Gastroesophageal sphincter (tissue), 4 donors: ENCODE measurements at regions not wholly inside any gene's neighbourhood (a gene's known extent, or its start where the extent isn't known, plus 50 kb on each side); places are given as distances from the start of the nearest gene placed in this dataset.
"Not testable (repeated sequence)": the region's sequence is repeated elsewhere in the genome, so short reads cannot be mapped to it uniquely, and the experiment has no call there.

Experiments used
- ATAC-seq: fragments of 150-250 bp; one replicate; pipeline ENCODE4 v1.9.1; 2016; ENCODE audit warnings: mild to moderate bottlenecking, moderate library complexity
- H3K27ac ChIP-seq, 4 donors: fragments of 200-600 bp; sonication (generic) in 3 of 4; 1 replicate in 3 of 4; 2 replicates in 1 of 4; pipeline ENCODE4 v1.5.1; 2016 to 2019
- H3K27me3 ChIP-seq: fragments of 200-600 bp; sonication (generic); one replicate; pipeline ENCODE4 v1.5.1; 2019
- H3K36me3 ChIP-seq, 2 donors: fragments of 200-600 bp; sonication (generic); one replicate each; pipeline ENCODE4 v1.5.1; 2019; ENCODE audit warnings: control low read depth in 1 of 2
- H3K4me1 ChIP-seq, 3 donors: fragments of 200-600 bp; sonication (generic); 1 replicate in 2 of 3; 2 replicates in 1 of 3; pipeline ENCODE4 v1.5.1; 2016 to 2019; ENCODE audit warnings: control low read depth in 2 of 3
- H3K4me3 ChIP-seq, 2 donors: fragments of 200-600 bp; sonication (generic); one replicate each; pipeline ENCODE4 v1.5.1; 2019; ENCODE audit warnings: mild to moderate bottlenecking in 1 of 2, moderate library complexity in 1 of 2
- H3K9me3 ChIP-seq, 3 donors: fragments of 200-600 bp; sonication (generic); one replicate each; pipeline ENCODE4 v1.5.1; 2017 to 2019; ENCODE audit warnings: control low read depth in 2 of 3
- EP300 ChIP-seq: sonication (generic); formaldehyde crosslinking; IDR thresholded peaks from one replicate; pipeline ENCODE4 v1.6.1; 2017; ENCODE audit warnings: antibody characterized with exemption, mild to moderate bottlenecking
- POLR2A ChIP-seq, 2 donors: fragments of 450-650 bp; IDR thresholded peaks; one replicate each; pipeline ENCODE4 v1.6.1; 2017; ENCODE audit warnings: antibody characterized with exemption in 2 of 2, mild to moderate bottlenecking in 2 of 2, moderate library complexity in 1 of 2
- POLR2AphosphoS5 ChIP-seq: sonication (generic); formaldehyde crosslinking; IDR thresholded peaks from one replicate; pipeline ENCODE4 v1.6.1; 2017; ENCODE audit warnings: antibody characterized with exemption
- WGBS, 2 donors: methylation state at CpG; one replicate each; pipeline ENCODE4 v1.1.5; 2018; ENCODE audit warnings: low coverage in 1 of 2; 5-methylcytosine and 5-hydroxymethylcytosine counted together
- TF ChIP-seq, protein P1 (sequence below), 4 experiments: fragments of 200-600 bp in 2 of 4; fragments of 450-650 bp in 2 of 4; sonication (generic) in 1 of 4; IDR thresholded peaks; one replicate each; pipeline ENCODE4 v1.5.1; 2017 to 2019; ENCODE audit warnings: antibody characterized with exemption in 4 of 4, mild to moderate bottlenecking in 2 of 4, moderate library complexity in 2 of 4

GRCh38 chr15:46961795-46962194 lies 755.5 kb upstream of the SEMA6D start:
- Histone ChIP-seq H3K36me3 (no peaks in the 10 kb centered on the region), H3K27ac (no peak overlapping the region), H3K4me3 (no peak overlapping the region), H3K27me3 (no peaks in the 10 kb centered on the region), H3K4me1 (no peaks in the 10 kb centered on the region), H3K9me3 (peaks cover 0 to 9% (median 0%) of the 10 kb centered on the region in 3 donors)
- peak; percentile 22 for TF ChIP-seq POLR2AphosphoS5
- TF ChIP-seq POLR2A (IDR thresholded peaks at IDR 0.05), result no peak
- no peak for ATAC-seq

DNA sequence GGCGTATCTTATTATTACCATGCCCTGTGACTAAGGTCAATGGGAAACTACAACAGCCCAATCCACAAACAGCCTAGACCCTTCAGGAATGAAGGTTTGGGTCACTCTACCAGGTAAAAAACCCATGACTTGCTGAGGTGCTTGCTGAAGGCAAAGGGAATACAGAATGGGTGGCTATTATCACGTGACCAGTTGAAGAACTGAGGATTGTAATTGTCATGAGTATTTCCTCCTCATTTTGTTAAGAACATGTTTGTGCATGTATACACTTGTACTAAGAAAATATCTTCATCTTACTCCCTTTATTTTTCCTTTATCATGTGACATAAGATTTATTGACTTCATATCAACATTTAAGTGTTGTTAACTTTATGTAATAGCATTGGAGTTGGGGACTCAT lies 729.2 kb upstream of the SEMA6D start:
- H3K27ac ChIP-seq, H3K4me3 ChIP-seq, H3K36me3 ChIP-seq, H3K27me3 ChIP-seq, ATAC-seq, H3K4me1 ChIP-seq: not testable (repeated sequence)
- H3K9me3 ChIP-seq, result peaks cover 0 to 35% (median 0%) of the 10 kb centered on the region in 3 donors
- 83 to 100% methylated on average over 1 to 2 of the region's 2 CpGs for WGBS, 2 donors

DNA sequence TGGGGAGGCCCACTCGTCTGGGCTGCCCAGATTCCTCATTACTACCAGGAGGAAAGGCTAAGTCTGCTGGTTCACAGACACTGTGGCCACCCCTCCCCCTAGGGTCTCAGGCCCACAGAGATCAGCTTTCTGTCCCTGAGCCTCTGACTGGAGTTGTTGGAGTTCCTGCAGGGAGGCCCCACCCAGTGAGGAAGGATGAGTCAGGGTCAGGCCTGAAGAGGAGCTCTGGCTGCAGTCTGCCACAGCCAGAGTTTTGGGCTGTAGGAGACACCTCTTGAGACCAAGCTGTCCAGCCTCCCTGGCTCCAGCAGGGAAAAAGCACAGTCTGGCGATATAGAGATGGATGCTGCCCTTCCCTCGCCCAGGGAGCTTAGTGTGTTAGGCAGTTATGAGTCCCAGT lies 720.9 kb upstream of the SEMA6D start:
- H3K4me1 ChIP-seq, result no peaks in the 10 kb centered on the region
- no peaks in the 10 kb centered on the region for H3K36me3 ChIP-seq
- no peak overlapping the region for H3K4me3 ChIP-seq
- H3K27me3 ChIP-seq, result no peaks in the 10 kb centered on the region
- peaks cover 0 to 18% (median 0%) of the 10 kb centered on the region in 3 donors for H3K9me3 ChIP-seq
- ATAC-seq, result no peak
- H3K27ac ChIP-seq, result no peak overlapping the region
- WGBS, 2 donors, result 80 to 100% methylated on average over 1 to 2 of the region's 3 CpGs
- TF ChIP-seq POLR2A (IDR thresholded peaks at IDR 0.05) (no peak), POLR2AphosphoS5 (no peak), EP300 (no peak)
- TF ChIP-seq, protein P1, sequence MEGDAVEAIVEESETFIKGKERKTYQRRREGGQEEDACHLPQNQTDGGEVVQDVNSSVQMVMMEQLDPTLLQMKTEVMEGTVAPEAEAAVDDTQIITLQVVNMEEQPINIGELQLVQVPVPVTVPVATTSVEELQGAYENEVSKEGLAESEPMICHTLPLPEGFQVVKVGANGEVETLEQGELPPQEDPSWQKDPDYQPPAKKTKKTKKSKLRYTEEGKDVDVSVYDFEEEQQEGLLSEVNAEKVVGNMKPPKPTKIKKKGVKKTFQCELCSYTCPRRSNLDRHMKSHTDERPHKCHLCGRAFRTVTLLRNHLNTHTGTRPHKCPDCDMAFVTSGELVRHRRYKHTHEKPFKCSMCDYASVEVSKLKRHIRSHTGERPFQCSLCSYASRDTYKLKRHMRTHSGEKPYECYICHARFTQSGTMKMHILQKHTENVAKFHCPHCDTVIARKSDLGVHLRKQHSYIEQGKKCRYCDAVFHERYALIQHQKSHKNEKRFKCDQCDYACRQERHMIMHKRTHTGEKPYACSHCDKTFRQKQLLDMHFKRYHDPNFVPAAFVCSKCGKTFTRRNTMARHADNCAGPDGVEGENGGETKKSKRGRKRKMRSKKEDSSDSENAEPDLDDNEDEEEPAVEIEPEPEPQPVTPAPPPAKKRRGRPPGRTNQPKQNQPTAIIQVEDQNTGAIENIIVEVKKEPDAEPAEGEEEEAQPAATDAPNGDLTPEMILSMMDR (IDR thresholded peaks at IDR 0.05), result no peak

- Histone ChIP-seq H3K27me3 (no peaks in the 10 kb centered on the region), H3K4me3 (no peak overlapping the region), H3K27ac (no peak overlapping the region), H3K9me3 (peaks cover 0 to 9% (median 0%) of the 10 kb centered on the region in 3 donors), H3K4me1 (no peaks in the 10 kb centered on the region), H3K36me3 (no peaks in the 10 kb centered on the region)
- WGBS, 2 donors, result 89 to 97% methylated on average over 3 of the region's 3 CpGs
- no peak for ATAC-seq
- TF ChIP-seq, protein P1 (IDR thresholded peaks at IDR 0.05), result no peak
- TF ChIP-seq POLR2AphosphoS5, result no peak
- no peak for TF ChIP-seq EP300
- TF ChIP-seq POLR2A (IDR thresholded peaks at IDR 0.05), result no peak
Measured at GRCh38 chr15:46997501-46997900, 719.8 kb upstream of the SEMA6D start.

DNA sequence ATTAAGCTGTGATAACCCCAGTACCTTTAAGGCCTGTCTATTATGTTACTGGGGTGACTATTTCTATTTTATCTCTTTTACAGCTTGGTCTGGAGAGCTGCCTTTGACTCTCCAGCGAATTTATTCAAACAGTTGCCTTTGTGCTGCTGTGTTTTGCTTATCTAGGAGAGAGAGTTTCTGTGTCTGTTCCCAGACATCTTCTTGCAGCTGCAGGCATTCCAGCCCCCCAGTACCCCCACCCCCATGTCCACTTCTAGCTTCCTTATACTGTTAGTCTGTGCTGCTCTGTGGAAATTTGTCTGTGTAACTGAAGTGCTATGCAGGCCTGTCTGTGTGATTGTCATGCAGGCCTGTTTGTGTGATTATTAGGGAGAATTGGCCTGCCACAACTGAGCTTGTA lies 713.7 kb upstream of the SEMA6D start:
- H3K9me3 ChIP-seq, result peaks cover 0 to 14% (median 0%) of the 10 kb centered on the region in 3 donors
- H3K36me3 ChIP-seq, result no peaks in the 10 kb centered on the region
- H3K4me1 ChIP-seq, result no peaks in the 10 kb centered on the region
- TF ChIP-seq POLR2AphosphoS5, result no peak
- TF ChIP-seq EP300, result no peak
- TF ChIP-seq, protein P1 (IDR thresholded peaks at IDR 0.05), result no peak
- no peak for TF ChIP-seq POLR2A (IDR thresholded peaks at IDR 0.05)
- ATAC-seq, result no peak
- no peak overlapping the region for H3K27ac ChIP-seq
- no peak overlapping the region for H3K4me3 ChIP-seq
- WGBS, 2 donors, result 25 to 50% methylated on average over 1 of the region's 1 CpG
- H3K27me3 ChIP-seq, result no peaks in the 10 kb centered on the region

DNA sequence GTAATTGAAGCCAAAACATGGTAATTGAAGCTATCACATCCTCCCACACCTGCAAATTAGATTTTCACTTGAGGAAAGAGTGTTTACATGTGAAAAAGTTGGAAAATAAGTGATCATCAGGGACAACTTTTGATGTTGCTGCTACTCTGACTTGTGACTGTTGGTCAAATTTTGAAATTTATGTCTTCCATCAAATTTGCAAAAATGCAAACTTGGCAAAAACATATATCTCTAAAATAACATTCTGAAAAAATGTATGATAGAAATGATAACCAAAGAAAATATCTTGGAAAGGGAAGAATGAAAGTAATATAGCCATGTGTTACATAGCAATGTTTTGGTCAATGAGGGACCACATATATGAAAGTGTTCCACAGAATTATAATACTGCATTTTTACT lies 703.9 kb upstream of the SEMA6D start:
- TF ChIP-seq POLR2AphosphoS5 (no peak), POLR2A (IDR thresholded peaks at IDR 0.05) (no peak), EP300 (no peak)
- TF ChIP-seq, protein P1 (IDR thresholded peaks at IDR 0.05), result no peak
- H3K4me3 ChIP-seq, result no peak overlapping the region

More for the DNA sequence above, 703.9 kb upstream of the SEMA6D start:
- H3K36me3 ChIP-seq, result no peaks in the 10 kb centered on the region
- H3K27ac ChIP-seq, result no peak overlapping the region
- H3K27me3 ChIP-seq, result no peaks in the 10 kb centered on the region
- no peaks in the 10 kb centered on the region for H3K4me1 ChIP-seq
- no peak for ATAC-seq
- H3K9me3 ChIP-seq, result peaks cover 0 to 3% (median 0%) of the 10 kb centered on the region in 3 donors
